NT2/D1 (cell line): ENCODE measurements at regions not wholly inside any gene's neighbourhood (a gene's known extent, or its start where the extent isn't known, plus 50 kb on each side); places are given as distances from the start of the nearest gene placed in this dataset.

Source experiments
- DNase-seq: peaks from one replicate; pipeline ENCODE4 v3.0.0-alpha.2; 2011; ENCODE audit warnings: low read depth, low spot score
- H3K27me3 ChIP-seq: 2 replicates; pipeline ENCODE4 v1.6.0; 2011; ENCODE audit warnings: mild to moderate bottlenecking; ENCODE audit not compliant: insufficient read length, insufficient read depth
- H3K36me3 ChIP-seq: 2 replicates; pipeline ENCODE4 v1.6.1; 2011; ENCODE audit warnings: mild to moderate bottlenecking, low read length, mixed read lengths; ENCODE audit not compliant: insufficient read depth, insufficient read length
- H3K4me1 ChIP-seq: 2 replicates; pipeline ENCODE4 v1.5.1; 2011; ENCODE audit not compliant: insufficient read depth, insufficient read length
- H3K4me3 ChIP-seq: 2 replicates; pipeline ENCODE4 v1.5.1; 2011; ENCODE audit warnings: low read depth; ENCODE audit not compliant: insufficient read length
- H3K9ac ChIP-seq: 2 replicates; pipeline ENCODE4 v1.6.0; 2011; ENCODE audit warnings: low read depth; ENCODE audit not compliant: insufficient read length
- H3K9me3 ChIP-seq: 2 replicates; pipeline ENCODE4 v1.5.1; 2011; ENCODE audit warnings: mild to moderate bottlenecking, low read length; ENCODE audit not compliant: insufficient read depth
- SUZ12 ChIP-seq: IDR thresholded peaks from 2 replicates; pipeline ENCODE4 v1.6.1; 2011; ENCODE audit not compliant: insufficient read length, insufficient read depth; ENCODE audit errors: extremely low read depth
- YY1 ChIP-seq: IDR thresholded peaks from 2 replicates; pipeline ENCODE4 v1.6.1; 2011; ENCODE audit not compliant: insufficient read length, insufficient read depth
- ZNF274 ChIP-seq: IDR thresholded peaks from 2 replicates; pipeline ENCODE4 v1.6.1; 2011; ENCODE audit warnings: mild to moderate bottlenecking, low read depth, low read length

GRCh38 chr18:29928081-29928480 is 1114.5 kb downstream of the DSC3 start:
- no peak for DNase-seq
- Histone ChIP-seq H3K4me3 (no peak overlapping the region), H3K4me1 (no peaks in the 10 kb centered on the region), H3K9ac (no peak overlapping the region), H3K36me3 (no peaks in the 10 kb centered on the region), H3K9me3 (no peaks in the 10 kb centered on the region), H3K27me3 (no peaks in the 10 kb centered on the region)
- TF ChIP-seq YY1 (no peak), SUZ12 (no peak), ZNF274 (no peak)

- Histone ChIP-seq H3K4me3 (no peak overlapping the region), H3K27me3 (no peaks in the 10 kb centered on the region), H3K9ac (no peak overlapping the region), H3K9me3 (no peaks in the 10 kb centered on the region), H3K4me1 (no peaks in the 10 kb centered on the region), H3K36me3 (no peaks in the 10 kb centered on the region)
- DNase-seq: no peak
- TF ChIP-seq SUZ12: no peak
- no peak for TF ChIP-seq YY1
- TF ChIP-seq ZNF274: no peak
Observed at GRCh38 chr18:29925566-29925965, 1117.0 kb downstream of the DSC3 start.

- H3K9ac ChIP-seq: no peak overlapping the region
- DNase-seq: no peak
- no peaks in the 10 kb centered on the region for H3K36me3 ChIP-seq
- no peaks in the 10 kb centered on the region for H3K27me3 ChIP-seq
- TF ChIP-seq ZNF274 (no peak), SUZ12 (no peak), YY1 (no peak)
- no peaks in the 10 kb centered on the region for H3K4me1 ChIP-seq
- H3K9me3 ChIP-seq: no peaks in the 10 kb centered on the region
- H3K4me3 ChIP-seq: no peak overlapping the region
Observed at GRCh38 chr18:29912351-29912750, 1130.2 kb downstream of the DSC3 start.

- no peak for DNase-seq
- no peaks in the 10 kb centered on the region for H3K4me1 ChIP-seq
- H3K9ac ChIP-seq: no peak overlapping the region
- H3K27me3 ChIP-seq: no peaks in the 10 kb centered on the region
- no peak for TF ChIP-seq YY1
- no peak for TF ChIP-seq ZNF274
- TF ChIP-seq SUZ12: no peak
- no peak overlapping the region for H3K4me3 ChIP-seq
- H3K36me3 ChIP-seq: no peaks in the 10 kb centered on the region
- H3K9me3 ChIP-seq: no peaks in the 10 kb centered on the region
Observed at GRCh38 chr18:29892960-29893558, 1149.5 kb downstream of the DSC3 start.

GRCh38 chr18:29883114-29883513 is 1159.4 kb downstream of the DSC3 start:
- H3K9ac ChIP-seq: no peak overlapping the region
- DNase-seq: no peak

GRCh38 chr18:29882620-29883019 is 1159.9 kb downstream of the DSC3 start:
- no peak for TF ChIP-seq SUZ12
- TF ChIP-seq YY1: no peak
- no peaks in the 10 kb centered on the region for H3K36me3 ChIP-seq
- H3K27me3 ChIP-seq: no peaks in the 10 kb centered on the region
- no peaks in the 10 kb centered on the region for H3K9me3 ChIP-seq
- no peak overlapping the region for H3K4me3 ChIP-seq
- H3K9ac ChIP-seq: no peak overlapping the region
- H3K4me1 ChIP-seq: no peaks in the 10 kb centered on the region
- DNase-seq: no peak

More at GRCh38 chr18:29883114-29883513, 1159.4 kb downstream of the DSC3 start:
- Histone ChIP-seq H3K4me1 (no peaks in the 10 kb centered on the region), H3K4me3 (no peak overlapping the region), H3K9me3 (no peaks in the 10 kb centered on the region), H3K27me3 (no peaks in the 10 kb centered on the region), H3K36me3 (no peaks in the 10 kb centered on the region)
- TF ChIP-seq SUZ12 (no peak), ZNF274 (no peak), YY1 (no peak)

GRCh38 chr18:29879763-29880162 is 1162.8 kb downstream of the DSC3 start:
- Histone ChIP-seq H3K27me3 (no peaks in the 10 kb centered on the region), H3K9ac (no peak overlapping the region), H3K4me3 (no peak overlapping the region), H3K4me1 (no peaks in the 10 kb centered on the region), H3K9me3 (no peaks in the 10 kb centered on the region), H3K36me3 (no peaks in the 10 kb centered on the region)
- DNase-seq: no peak
- no peak for TF ChIP-seq SUZ12

- no peaks in the 10 kb centered on the region for H3K9me3 ChIP-seq
- H3K4me3 ChIP-seq: no peak overlapping the region
- no peak for TF ChIP-seq SUZ12
- no peak for TF ChIP-seq YY1
- no peak for TF ChIP-seq ZNF274
- no peaks in the 10 kb centered on the region for H3K27me3 ChIP-seq
- no peaks in the 10 kb centered on the region for H3K4me1 ChIP-seq
- no peak overlapping the region for H3K9ac ChIP-seq
- peak; percentile 5 for DNase-seq
- no peaks in the 10 kb centered on the region for H3K36me3 ChIP-seq
Observed at GRCh38 chr18:29874519-29875098, 1167.9 kb downstream of the DSC3 start.
